ENCODE measurements at regions not wholly inside any gene's neighbourhood (a gene's known extent, or its start where the extent isn't known, plus 50 kb on each side); places are given as distances from the start of the nearest gene placed in this dataset.

DNA sequence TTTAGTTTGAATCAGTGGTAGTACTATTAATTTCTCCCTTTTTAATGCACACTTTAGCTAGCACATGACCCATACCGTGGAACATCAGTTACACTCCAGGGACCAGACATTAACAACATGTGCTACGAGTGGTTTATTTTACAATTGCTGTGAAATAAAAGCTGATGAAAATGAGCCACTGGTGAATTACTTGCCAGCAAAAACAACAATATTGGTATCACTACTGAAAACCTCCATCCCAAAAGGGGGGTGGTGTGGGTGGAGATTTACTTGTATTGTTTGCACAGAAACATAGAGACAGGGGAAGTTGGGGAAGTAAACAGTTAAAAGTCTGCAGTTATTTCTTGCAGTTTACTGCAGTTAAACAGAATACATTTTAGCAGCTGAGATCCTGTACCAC lies 369.6 kb upstream of the GRAMD2B start:
- Histone ChIP-seq H3K4me1 (no peaks in the 10 kb centered on the region), H3K9me3 (peaks cover 2% of the 10 kb centered on the region; the same call in 1 of the 3 replicates), H3K27ac (no peak overlapping the region), H3K4me2 (no peak overlapping the region), H3K4me3 (no peak overlapping the region)
- ChIA-PET CTCF (no interaction called here), POLR2A (no interaction called here)
- no peak for TF ChIP-seq RCOR1 (IDR thresholded peaks at IDR 0.05; ENCODE audit: low read depth, low read length)
- no peak for TF ChIP-seq TP53 (CRISPR knock-in tag; IDR thresholded peaks at IDR 0.05)
- ATAC-seq = no peak
- no peak for FAIRE-seq
- DNase-seq (ENCODE audit: low read depth in 1 of 2, low spot score in 1 of 2) = no peak
- WGBS (ENCODE audit: missing lambda C conversion rate) = 19% methylated on average over 2 of the region's 2 CpGs

DNA sequence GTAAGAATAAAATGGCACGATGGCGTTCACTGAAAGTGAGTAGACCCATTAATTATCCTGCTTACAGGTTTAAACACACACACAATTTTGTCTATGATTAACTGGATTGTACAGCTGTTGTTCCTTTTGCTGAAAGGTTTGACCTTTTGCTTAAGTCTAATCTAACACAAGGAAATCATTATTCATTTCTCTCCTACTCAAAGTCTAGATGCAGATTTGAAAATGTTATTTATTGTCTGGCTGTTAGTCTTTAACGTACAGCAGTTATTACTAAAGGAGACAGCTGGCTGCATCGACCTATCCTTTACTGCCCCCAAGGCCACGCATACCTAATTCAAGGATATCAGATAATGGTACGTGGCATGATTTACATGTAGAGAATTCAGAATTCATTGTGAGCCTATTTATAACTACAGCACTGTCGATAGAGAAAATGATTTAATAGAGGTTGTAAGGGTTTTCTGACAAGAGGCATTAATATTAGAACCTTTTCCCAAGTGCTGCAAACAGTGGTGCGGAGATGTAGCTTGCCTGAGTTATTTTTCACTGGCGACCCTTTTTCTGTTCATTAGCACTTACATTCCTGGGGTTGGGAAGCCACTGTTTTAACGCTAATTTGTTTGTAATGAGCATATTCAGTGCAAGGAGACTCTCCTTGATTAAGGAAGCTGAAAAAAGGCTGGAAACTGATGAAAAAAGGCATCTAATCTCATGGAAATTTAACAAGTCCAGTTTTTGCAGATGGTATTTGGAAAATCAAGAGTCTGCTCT lies 368.4 kb upstream of the GRAMD2B start:
- TF ChIP-seq SREBF2 (IDR thresholded peaks at IDR 0.05) (no peak), CBX2 (IDR thresholded peaks at IDR 0.05; ENCODE audit: borderline replicate concordance, low read depth) (no peak), MAFK (IDR thresholded peaks at IDR 0.05; ENCODE audit: partially characterized antibody) (no peak), RAD21 (conservative IDR thresholded peaks at IDR 0.05 in 1 of 2, IDR thresholded peaks at IDR 0.05 in 1 of 2) (no peak), SMC3 (IDR thresholded peaks at IDR 0.05) (no peak), BHLHE40 (IDR thresholded peaks at IDR 0.05; ENCODE audit: low read depth, low read length) (no peak), HOXA7 (CRISPR knock-in tag; IDR thresholded peaks at IDR 0.05) (no peak)
- TF ChIP-seq, protein P1, sequence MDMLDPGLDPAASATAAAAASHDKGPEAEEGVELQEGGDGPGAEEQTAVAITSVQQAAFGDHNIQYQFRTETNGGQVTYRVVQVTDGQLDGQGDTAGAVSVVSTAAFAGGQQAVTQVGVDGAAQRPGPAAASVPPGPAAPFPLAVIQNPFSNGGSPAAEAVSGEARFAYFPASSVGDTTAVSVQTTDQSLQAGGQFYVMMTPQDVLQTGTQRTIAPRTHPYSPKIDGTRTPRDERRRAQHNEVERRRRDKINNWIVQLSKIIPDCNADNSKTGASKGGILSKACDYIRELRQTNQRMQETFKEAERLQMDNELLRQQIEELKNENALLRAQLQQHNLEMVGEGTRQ (IDR thresholded peaks at IDR 0.05) = no peak
- POLR2A ChIA-PET = no interaction called here
- H3K9me3 ChIP-seq = peaks cover 2% of the 10 kb centered on the region; the same call in 1 of the 3 replicates
- H3K4me1 ChIP-seq = no peaks in the 10 kb centered on the region
- CTCF ChIA-PET = no interaction called here
- ATAC-seq (no peak), DNase-seq (ENCODE audit: low read depth in 1 of 2, low spot score in 1 of 2) (no peak), FAIRE-seq (no peak)
- no peak overlapping the region for H3K27ac ChIP-seq
- no peak overlapping the region for H3K4me2 ChIP-seq
- no peak overlapping the region for H3K4me3 ChIP-seq
- WGBS (ENCODE audit: missing lambda C conversion rate) = 18% methylated on average over 10 of the region's 10 CpGs

DNA sequence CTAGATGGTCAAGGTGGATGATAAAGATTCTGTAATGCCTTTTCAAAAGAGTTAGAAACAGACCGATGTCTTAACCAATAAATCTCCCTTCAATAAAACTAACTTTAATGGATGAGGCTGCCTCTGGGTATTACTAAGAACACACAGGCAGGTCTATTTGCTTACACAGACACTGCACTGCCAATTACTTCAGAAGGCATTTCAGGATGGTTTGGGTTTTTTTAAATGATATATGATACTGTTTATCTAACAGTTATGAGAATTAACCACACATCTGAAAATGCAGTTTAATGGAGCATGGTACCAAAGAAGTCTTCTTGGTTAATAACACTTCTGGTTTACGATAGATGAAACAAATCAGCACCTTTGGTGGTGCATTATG lies 367.9 kb upstream of the GRAMD2B start:
- no peaks in the 10 kb centered on the region for H3K4me1 ChIP-seq
- H3K27ac ChIP-seq = no peak overlapping the region
- no peak for TF ChIP-seq SMC3 (IDR thresholded peaks at IDR 0.05)
- no peak for TF ChIP-seq RNF2 (IDR thresholded peaks at IDR 0.05; ENCODE audit: borderline replicate concordance, low read depth)
- TF ChIP-seq HOXA7 (CRISPR knock-in tag; IDR thresholded peaks at IDR 0.05) = no peak
- TF ChIP-seq EP300 (IDR thresholded peaks at IDR 0.05) = no peak
- no peak for TF ChIP-seq PHF8 (IDR thresholded peaks at IDR 0.05; ENCODE audit: borderline replicate concordance, low read depth)
- no peak for TF ChIP-seq ZC3H11A (IDR thresholded peaks at IDR 0.05)
- TF ChIP-seq CBX8 (IDR thresholded peaks at IDR 0.05) = no peak
- ChIA-PET POLR2A (no interaction called here), CTCF (no interaction called here)
- H3K4me3 ChIP-seq = no peak overlapping the region
- H3K4me2 ChIP-seq = no peak overlapping the region
- ATAC-seq (no peak), FAIRE-seq (no peak), DNase-seq (ENCODE audit: low read depth in 1 of 2, low spot score in 1 of 2) (no peak)
- peaks cover 2% of the 10 kb centered on the region; the same call in 1 of the 3 replicates for H3K9me3 ChIP-seq
- 30% methylated on average over 2 of the region's 2 CpGs for WGBS (ENCODE audit: missing lambda C conversion rate)

DNA sequence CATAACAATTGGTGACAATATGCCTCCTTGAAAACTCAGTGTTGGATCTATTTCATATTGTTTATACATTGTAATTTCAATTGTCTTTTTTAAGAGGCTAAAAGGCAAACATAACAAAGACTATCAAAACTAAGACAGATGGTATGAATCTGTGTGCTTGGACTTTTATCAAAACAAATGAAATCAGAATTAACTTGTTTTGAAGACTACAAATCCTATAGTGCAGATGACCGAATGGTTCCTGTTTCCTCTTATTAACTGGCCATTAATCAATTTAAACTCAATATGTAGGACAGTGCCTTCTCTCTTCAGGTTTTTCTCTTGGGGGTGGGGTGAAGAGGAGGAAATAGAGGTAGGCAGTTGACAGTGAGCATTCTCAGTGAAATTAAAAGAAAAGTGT lies 366.9 kb upstream of the GRAMD2B start:
- no peak for ATAC-seq
- no peak for TF ChIP-seq NR3C1 (IDR thresholded peaks at IDR 0.05)
- Histone ChIP-seq H3K4me2 (no peak overlapping the region), H3K4me3 (no peak overlapping the region), H3K27ac (no peak overlapping the region), H3K4me1 (no peaks in the 10 kb centered on the region), H3K9me3 (peaks cover 2% of the 10 kb centered on the region; the same call in 1 of the 3 replicates)
- CTCF ChIA-PET = no interaction called here
- no peak for FAIRE-seq
- no peak for DNase-seq (ENCODE audit: low read depth in 1 of 2, low spot score in 1 of 2)
- POLR2A ChIA-PET = no interaction called here
- WGBS (ENCODE audit: missing lambda C conversion rate) = 33% methylated on average over 1 of the region's 1 CpG
